GM19099 (cell line): ENCODE measurements at regions not wholly inside any gene's neighbourhood (a gene's known extent, or its start where the extent isn't known, plus 50 kb on each side); places are given as distances from the start of the nearest gene placed in this dataset.

Experiments used
- POLR2A ChIP-seq: IDR thresholded peaks from 3 replicates; pipeline ENCODE4 v1.6.1; 2011; ENCODE audit warnings: low read depth; ENCODE audit not compliant: insufficient read length; ENCODE audit errors: extremely low read depth

- TF ChIP-seq POLR2A: no peak
Observed at GRCh38 chr1:208551633-208552320, 307.6 kb upstream of the PLXNA2 start.

GRCh38 chr1:208552928-208553327, 308.7 kb upstream of the PLXNA2 start:
- TF ChIP-seq POLR2A: no peak

GRCh38 chr1:208556461-208556860, 312.3 kb upstream of the PLXNA2 start:
- no peak for TF ChIP-seq POLR2A

- TF ChIP-seq POLR2A: no peak
Observed at GRCh38 chr1:208557046-208557722, 313.0 kb upstream of the PLXNA2 start.

- no peak for TF ChIP-seq POLR2A
Observed at GRCh38 chr1:208557723-208558094, 313.5 kb upstream of the PLXNA2 start.

GRCh38 chr1:208559597-208560329, 315.6 kb upstream of the PLXNA2 start:
- TF ChIP-seq POLR2A: no peak

GRCh38 chr1:208562151-208562960, 318.2 kb upstream of the PLXNA2 start:
- TF ChIP-seq POLR2A: no peak

GRCh38 chr1:208564466-208564865, 320.3 kb upstream of the PLXNA2 start:
- TF ChIP-seq POLR2A: no peak

- TF ChIP-seq POLR2A: no peak
Observed at GRCh38 chr1:208565756-208566440, 321.7 kb upstream of the PLXNA2 start.

- no peak for TF ChIP-seq POLR2A
Observed at GRCh38 chr1:208569181-208569580, 325.0 kb upstream of the PLXNA2 start.

GRCh38 chr1:208570362-208570761, 326.2 kb upstream of the PLXNA2 start:
- TF ChIP-seq POLR2A: no peak

- TF ChIP-seq POLR2A: no peak
Observed at GRCh38 chr1:208576425-208576824, 332.2 kb upstream of the PLXNA2 start.

- TF ChIP-seq POLR2A: no peak
Observed at GRCh38 chr1:208577381-208577905, 333.3 kb upstream of the PLXNA2 start.

GRCh38 chr1:208581209-208581608, 337.0 kb upstream of the PLXNA2 start:
- TF ChIP-seq POLR2A: no peak

GRCh38 chr1:208581667-208582066, 337.5 kb upstream of the PLXNA2 start:
- TF ChIP-seq POLR2A: no peak

- no peak for TF ChIP-seq POLR2A
Observed at GRCh38 chr1:208584167-208584755, 340.1 kb upstream of the PLXNA2 start.
